HL-60 (cell line): ENCODE measurements at regions not wholly inside any gene's neighbourhood (a gene's known extent, or its start where the extent isn't known, plus 50 kb on each side); places are given as distances from the start of the nearest gene placed in this dataset.

Source experiments
- DNase-seq, 2 experiments: peaks; one replicate each; pipeline ENCODE4 v3.0.0-alpha.2; 2010 to 2020; ENCODE audit warnings: low read depth in 1 of 2, low spot score in 1 of 2
- H3K27ac ChIP-seq: fragments of 250-450 bp; sonication (Bioruptor Pico); replicated peaks from 2 replicates; pipeline ENCODE4 v1.5.1; 2020; ENCODE audit warnings: mild to moderate bottlenecking, moderate library complexity
- H3K27me3 ChIP-seq: fragments of 250-450 bp; sonication (Bioruptor Pico); 2 replicates; pipeline ENCODE4 v1.5.1; 2021; ENCODE audit warnings: mild to moderate bottlenecking, moderate library complexity; ENCODE audit not compliant: insufficient read depth, poor library complexity, severe bottlenecking
- H3K4me3 ChIP-seq: replicated peaks from 2 replicates; pipeline ENCODE4 v1.5.1; 2011; ENCODE audit warnings: mild to moderate bottlenecking, control low read depth, low read length; ENCODE audit not compliant: insufficient read depth
- CTCF ChIP-seq: IDR thresholded peaks from one replicate; pipeline ENCODE4 v1.5.1; 2011; ENCODE audit warnings: low read length, control low read depth, inconsistent platforms; ENCODE audit not compliant: insufficient read depth
- GABPA ChIP-seq: IDR thresholded peaks from 2 replicates; pipeline ENCODE4 v1.6.1; 2012; ENCODE audit warnings: low read depth
- POLR2AphosphoS5 ChIP-seq: IDR thresholded peaks from 2 replicates; pipeline ENCODE4 v1.6.1; 2012; ENCODE audit warnings: low read depth
- REST ChIP-seq: IDR thresholded peaks from 2 replicates; pipeline ENCODE4 v1.6.1; 2012; ENCODE audit warnings: low read depth; ENCODE audit not compliant: insufficient replicate concordance
- SPI1 ChIP-seq: IDR thresholded peaks from 2 replicates; pipeline ENCODE4 v1.6.1; 2012; ENCODE audit warnings: low read depth, mild to moderate bottlenecking, borderline replicate concordance

GRCh38 chr5:100165309-100165708 lies 369.9 kb upstream of the FAM174A start:
- Histone ChIP-seq H3K27ac (no peak overlapping the region), H3K27me3 (no peaks in the 10 kb centered on the region), H3K4me3 (no peak overlapping the region)
- no peak for DNase-seq
- no peak for TF ChIP-seq SPI1
- TF ChIP-seq POLR2AphosphoS5: no peak
- no peak for TF ChIP-seq REST
- TF ChIP-seq CTCF: no peak
- TF ChIP-seq GABPA: no peak

- H3K4me3 ChIP-seq: no peak overlapping the region
- H3K27me3 ChIP-seq: no peaks in the 10 kb centered on the region
- H3K27ac ChIP-seq: no peak overlapping the region
- no peak for DNase-seq
- TF ChIP-seq SPI1: no peak
- no peak for TF ChIP-seq CTCF
- no peak for TF ChIP-seq REST
- no peak for TF ChIP-seq GABPA
Measured at GRCh38 chr5:100161868-100162267, 373.3 kb upstream of the FAM174A start.

- Histone ChIP-seq H3K27me3 (no peaks in the 10 kb centered on the region), H3K27ac (no peak overlapping the region), H3K4me3 (no peak overlapping the region)
- no peak for TF ChIP-seq GABPA
- TF ChIP-seq SPI1: no peak
- TF ChIP-seq REST: no peak
- no peak for TF ChIP-seq CTCF
- DNase-seq: no peak
Measured at GRCh38 chr5:100157066-100157465, 378.1 kb upstream of the FAM174A start.
